Activated CD4-positive, alpha-beta T cell treated with anti-CD3 and anti-CD28 coated beads, Interleukin-2, Interleukin-4, amounts not matched to agents 100 ng/mL and 50 ng/mL, durations not matched to agents 16 hours and 8 hours (primary cell): ENCODE measurements at regions not wholly inside any gene's neighbourhood (a gene's known extent, or its start where the extent isn't known, plus 50 kb on each side); places are given as distances from the start of the nearest gene placed in this dataset.

Experiments used
- DNase-seq: peaks from one replicate; pipeline ENCODE4 v3.0.0-alpha.2; 2020; ENCODE audit warnings: low spot score

GRCh38 chr2:224210286-224211180 is 171.4 kb upstream of the SERPINE2 start:
- DNase-seq, result no peak

- no peak for DNase-seq
Observed at GRCh38 chr2:224209555-224210285, 170.6 kb upstream of the SERPINE2 start.

GRCh38 chr2:224208443-224208842 is 169.4 kb upstream of the SERPINE2 start:
- no peak for DNase-seq

GRCh38 chr2:224208007-224208406 is 168.9 kb upstream of the SERPINE2 start:
- no peak for DNase-seq

- no peak for DNase-seq
Observed at GRCh38 chr2:224206816-224207215, 167.7 kb upstream of the SERPINE2 start.

GRCh38 chr2:224202281-224202865 is 163.3 kb upstream of the SERPINE2 start:
- DNase-seq, result no peak

GRCh38 chr2:224198436-224198835 is 159.3 kb upstream of the SERPINE2 start:
- no peak for DNase-seq

- DNase-seq, result no peak
Observed at GRCh38 chr2:224196810-224197209, 157.7 kb upstream of the SERPINE2 start.

- DNase-seq, result no peak
Observed at GRCh38 chr2:224195925-224196571, 157.0 kb upstream of the SERPINE2 start.

- no peak for DNase-seq
Observed at GRCh38 chr2:224194161-224194560, 155.1 kb upstream of the SERPINE2 start.

GRCh38 chr2:224191465-224191864 is 152.4 kb upstream of the SERPINE2 start:
- DNase-seq, result no peak

GRCh38 chr2:224190936-224191270 is 151.8 kb upstream of the SERPINE2 start:
- DNase-seq, result no peak

GRCh38 chr2:224190234-224190935 is 151.3 kb upstream of the SERPINE2 start:
- DNase-seq, result no peak

GRCh38 chr2:224187220-224187619 is 148.1 kb upstream of the SERPINE2 start:
- no peak for DNase-seq

GRCh38 chr2:224185023-224185601 is 146.0 kb upstream of the SERPINE2 start:
- no peak for DNase-seq

- no peak for DNase-seq
Observed at GRCh38 chr2:224183086-224183485, 144.0 kb upstream of the SERPINE2 start.

GRCh38 chr2:224182498-224182897 is 143.4 kb upstream of the SERPINE2 start:
- DNase-seq, result no peak

GRCh38 chr2:224181534-224182155 is 142.6 kb upstream of the SERPINE2 start:
- DNase-seq, result no peak

- DNase-seq, result no peak
Observed at GRCh38 chr2:224180810-224181209, 141.7 kb upstream of the SERPINE2 start.

- DNase-seq, result no peak
Observed at GRCh38 chr2:224178056-224178455, 139.0 kb upstream of the SERPINE2 start.

GRCh38 chr2:224175538-224175937 is 136.5 kb upstream of the SERPINE2 start:
- no peak for DNase-seq
